C4-2B (cell line): ENCODE measurements at regions not wholly inside any gene's neighbourhood (a gene's known extent, or its start where the extent isn't known, plus 50 kb on each side); places are given as distances from the start of the nearest gene placed in this dataset.

Experiments used
- CTCF ChIP-seq: fragments of 450-650 bp; conservative IDR thresholded peaks from 2 replicates; pipeline ENCODE4 v1.5.1; 2017; ENCODE audit warnings: mild to moderate bottlenecking
- ZFX ChIP-seq: fragments of 450-650 bp; IDR thresholded peaks from 2 replicates; pipeline ENCODE4 v1.6.1; 2017

- TF ChIP-seq CTCF (no peak), ZFX (no peak)
Measured at GRCh38 chr18:35818353-35818667, 154.2 kb upstream of the RMP24 start.
